Mesothelial cell of epicardium (in vitro differentiated cells): ENCODE measurements at regions not wholly inside any gene's neighbourhood (a gene's known extent, or its start where the extent isn't known, plus 50 kb on each side); places are given as distances from the start of the nearest gene placed in this dataset.

Source experiments
- DNase-seq, 2 experiments: peaks; one replicate each; pipeline ENCODE4 v3.0.0; 2021; ENCODE audit warnings: low spot score in 2 of 2; ENCODE audit not compliant: unreplicated experiment in 2 of 2
- H3K27ac Mint-ChIP-seq: 2 replicates; pipeline ENCODE4 v1.8.0; 2021; ENCODE audit warnings: mixed read lengths
- H3K27me3 Mint-ChIP-seq: 2 replicates; pipeline ENCODE4 v1.8.0; 2021; ENCODE audit warnings: low read depth, mixed read lengths
- H3K36me3 Mint-ChIP-seq: 2 replicates; pipeline ENCODE4 v1.8.0; 2021; ENCODE audit warnings: mixed read lengths
- H3K4me1 Mint-ChIP-seq: 2 replicates; pipeline ENCODE4 v1.8.0; 2021; ENCODE audit warnings: mixed read lengths
- H3K4me3 Mint-ChIP-seq: 2 replicates; pipeline ENCODE4 v1.8.0; 2021; ENCODE audit warnings: mild to moderate bottlenecking, moderate library complexity, mixed read lengths
- H3K9me3 Mint-ChIP-seq: 2 replicates; pipeline ENCODE4 v1.8.0; 2021; ENCODE audit warnings: mixed read lengths
- CTCF ChIP-seq: fragments of 200-600 bp; sonication (generic); IDR thresholded peaks from one replicate; pipeline ENCODE4 v1.5.0; 2021; ENCODE audit warnings: antibody characterized with exemption; ENCODE audit not compliant: unreplicated experiment

GRCh38 chr7:42372479-42372878, 135.5 kb upstream of the GLI3 start:
- peaks cover 39% of the 10 kb centered on the region for H3K9me3 Mint-ChIP-seq
- peaks cover 12% of the 10 kb centered on the region for H3K4me1 Mint-ChIP-seq
- TF ChIP-seq CTCF = no peak
- H3K36me3 Mint-ChIP-seq = no peaks in the 10 kb centered on the region
- no peak for DNase-seq
- H3K4me3 Mint-ChIP-seq = no peak overlapping the region
- no peaks in the 10 kb centered on the region for H3K27me3 Mint-ChIP-seq
- no peak overlapping the region for H3K27ac Mint-ChIP-seq

DNA sequence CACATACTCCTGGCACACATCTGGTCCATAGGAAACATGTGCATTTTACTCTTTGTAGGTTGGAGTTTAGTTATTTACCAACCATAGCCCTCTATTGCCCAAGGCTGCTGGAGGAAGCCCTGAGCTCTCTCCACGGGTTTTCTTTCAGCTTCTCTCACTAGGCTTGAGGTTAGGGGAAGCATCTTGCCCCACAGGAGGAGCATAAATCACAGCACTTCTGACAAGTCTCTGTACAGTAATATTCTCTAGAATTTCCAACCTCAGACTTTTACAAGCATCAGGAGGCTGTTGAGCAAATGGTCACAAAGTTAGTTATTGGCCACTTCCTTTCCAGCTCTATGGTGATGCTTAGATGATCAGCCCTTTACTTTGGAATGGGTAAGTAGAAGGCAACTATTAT, 122.9 kb upstream of the GLI3 start:
- H3K4me3 Mint-ChIP-seq = no peak overlapping the region
- peaks cover 13% of the 10 kb centered on the region for H3K9me3 Mint-ChIP-seq
- H3K27me3 Mint-ChIP-seq = no peaks in the 10 kb centered on the region
- no peak for DNase-seq
- TF ChIP-seq CTCF = no peak
- no peak overlapping the region for H3K27ac Mint-ChIP-seq
- no peaks in the 10 kb centered on the region for H3K36me3 Mint-ChIP-seq
- H3K4me1 Mint-ChIP-seq = no peaks in the 10 kb centered on the region

DNA sequence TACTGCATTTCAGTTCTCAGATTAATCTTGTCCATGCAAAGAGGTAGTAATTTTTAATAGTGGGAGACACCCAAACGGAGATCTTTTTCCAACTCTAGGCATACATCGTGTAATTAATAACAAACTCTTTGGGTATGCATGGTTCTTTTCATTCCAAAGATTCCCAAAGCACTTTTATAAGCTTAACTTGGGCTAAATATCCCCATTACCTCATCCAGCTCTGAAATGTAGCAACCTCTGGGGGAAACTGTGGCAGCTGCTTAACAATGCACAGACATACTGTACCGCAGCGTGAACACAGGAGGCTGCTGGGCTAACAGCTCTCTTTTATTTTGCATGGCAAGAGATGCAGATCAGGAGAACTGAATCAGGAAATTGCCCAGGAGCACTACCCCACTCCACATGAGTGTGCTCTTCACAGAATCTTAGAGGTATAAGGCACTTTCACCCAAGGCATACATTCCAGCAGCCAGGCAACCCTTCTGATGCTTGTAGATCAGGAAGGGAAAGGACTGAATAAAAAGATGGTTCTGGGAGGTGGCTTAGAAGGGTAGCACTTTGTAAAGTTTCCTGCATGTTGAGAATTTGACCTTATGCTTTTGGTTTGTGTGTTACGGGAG, 114.4 kb upstream of the GLI3 start:
- H3K27me3 Mint-ChIP-seq = no peaks in the 10 kb centered on the region
- peak overlapping the region; percentile 73 for H3K27ac Mint-ChIP-seq
- no peak for TF ChIP-seq CTCF
- DNase-seq = no peak
- no peaks in the 10 kb centered on the region for H3K9me3 Mint-ChIP-seq
- no peaks in the 10 kb centered on the region for H3K36me3 Mint-ChIP-seq
- H3K4me1 Mint-ChIP-seq = peaks cover 49% of the 10 kb centered on the region
- no peak overlapping the region for H3K4me3 Mint-ChIP-seq

- Mint-ChIP-seq H3K27ac (peak overlapping the region; percentile 62), H3K4me3 (no peak overlapping the region), H3K4me1 (peaks cover 52% of the 10 kb centered on the region), H3K36me3 (no peaks in the 10 kb centered on the region), H3K27me3 (no peaks in the 10 kb centered on the region), H3K9me3 (no peaks in the 10 kb centered on the region)
- TF ChIP-seq CTCF = no peak
- no peak for DNase-seq
Measured at GRCh38 chr7:42350801-42351200, 113.8 kb upstream of the GLI3 start.

GRCh38 chr7:42348631-42349030, 111.6 kb upstream of the GLI3 start:
- no peak for DNase-seq
- no peak for TF ChIP-seq CTCF
- H3K27me3 Mint-ChIP-seq = no peaks in the 10 kb centered on the region
- H3K27ac Mint-ChIP-seq = peak overlapping the region; percentile 39
- no peak overlapping the region for H3K4me3 Mint-ChIP-seq
- no peaks in the 10 kb centered on the region for H3K9me3 Mint-ChIP-seq
- peaks cover 54% of the 10 kb centered on the region for H3K4me1 Mint-ChIP-seq
- no peaks in the 10 kb centered on the region for H3K36me3 Mint-ChIP-seq

- Mint-ChIP-seq H3K27ac (peak overlapping the region; percentile 69), H3K4me3 (no peak overlapping the region), H3K4me1 (peaks cover 58% of the 10 kb centered on the region), H3K27me3 (no peaks in the 10 kb centered on the region), H3K9me3 (no peaks in the 10 kb centered on the region), H3K36me3 (no peaks in the 10 kb centered on the region)
- TF ChIP-seq CTCF = no peak
- DNase-seq = no peak
Measured at GRCh38 chr7:42348071-42348470, 111.1 kb upstream of the GLI3 start.
